Effector memory CD4-positive, alpha-beta T cell (primary cell): ENCODE measurements at regions not wholly inside any gene's neighbourhood (a gene's known extent, or its start where the extent isn't known, plus 50 kb on each side); places are given as distances from the start of the nearest gene placed in this dataset.

Source experiments
- DNase-seq, 3 donors: peaks; one replicate each; pipeline ENCODE4 v3.0.0-alpha.2; 2020
- H3K27ac ChIP-seq: 2 replicates; pipeline ENCODE4 v1.7.0; 2013; ENCODE audit warnings: mild to moderate bottlenecking, low read length, moderate library complexity; ENCODE audit not compliant: insufficient read depth, poor library complexity, severe bottlenecking
- H3K27me3 ChIP-seq: replicated peaks from 2 replicates; pipeline ENCODE4 v1.7.0; 2013; ENCODE audit warnings: mild to moderate bottlenecking, low read length; ENCODE audit not compliant: insufficient read depth, control insufficient read depth, poor library complexity, severe bottlenecking
- H3K36me3 ChIP-seq: 2 replicates; pipeline ENCODE4 v1.7.0; 2013; ENCODE audit warnings: mild to moderate bottlenecking, low read length, moderate library complexity; ENCODE audit not compliant: control insufficient read depth, insufficient read depth
- H3K4me1 ChIP-seq: 2 replicates; pipeline ENCODE4 v1.7.0; 2013; ENCODE audit warnings: low read length, mild to moderate bottlenecking; ENCODE audit not compliant: control insufficient read depth, insufficient read depth, poor library complexity, severe bottlenecking
- H3K4me3 ChIP-seq: 2 replicates; pipeline ENCODE4 v1.7.0; 2013; ENCODE audit warnings: low read length, low read depth, mild to moderate bottlenecking; ENCODE audit not compliant: insufficient read depth, poor library complexity, severe bottlenecking
- H3K9me3 ChIP-seq: 2 replicates; pipeline ENCODE4 v1.7.0; 2013; ENCODE audit warnings: mild to moderate bottlenecking, low read length, moderate library complexity; ENCODE audit not compliant: control insufficient read depth

GRCh38 chr7:85320699-85321476, 134.0 kb upstream of the SEMA3D start:
- DNase-seq = no peak
- H3K4me3 ChIP-seq = no peak overlapping the region

GRCh38 chr7:85316489-85316888, 129.6 kb upstream of the SEMA3D start:
- no peak for DNase-seq
- H3K4me1 ChIP-seq = no peaks in the 10 kb centered on the region
- H3K36me3 ChIP-seq = no peaks in the 10 kb centered on the region
- no peak overlapping the region for H3K4me3 ChIP-seq
- H3K9me3 ChIP-seq = no peaks in the 10 kb centered on the region
- H3K27me3 ChIP-seq = no peaks in the 10 kb centered on the region
- H3K27ac ChIP-seq = no peak overlapping the region

More at GRCh38 chr7:85320699-85321476, 134.0 kb upstream of the SEMA3D start:
- Histone ChIP-seq H3K4me1 (no peaks in the 10 kb centered on the region), H3K36me3 (no peaks in the 10 kb centered on the region), H3K27ac (no peak overlapping the region), H3K27me3 (no peaks in the 10 kb centered on the region), H3K9me3 (no peaks in the 10 kb centered on the region)

- no peak overlapping the region for H3K27ac ChIP-seq
- DNase-seq = no peak
- no peaks in the 10 kb centered on the region for H3K4me1 ChIP-seq
- H3K27me3 ChIP-seq = no peaks in the 10 kb centered on the region
- no peak overlapping the region for H3K4me3 ChIP-seq
- H3K36me3 ChIP-seq = no peaks in the 10 kb centered on the region
- no peaks in the 10 kb centered on the region for H3K9me3 ChIP-seq
Observed at GRCh38 chr7:85310301-85310700, 123.4 kb upstream of the SEMA3D start.

DNA sequence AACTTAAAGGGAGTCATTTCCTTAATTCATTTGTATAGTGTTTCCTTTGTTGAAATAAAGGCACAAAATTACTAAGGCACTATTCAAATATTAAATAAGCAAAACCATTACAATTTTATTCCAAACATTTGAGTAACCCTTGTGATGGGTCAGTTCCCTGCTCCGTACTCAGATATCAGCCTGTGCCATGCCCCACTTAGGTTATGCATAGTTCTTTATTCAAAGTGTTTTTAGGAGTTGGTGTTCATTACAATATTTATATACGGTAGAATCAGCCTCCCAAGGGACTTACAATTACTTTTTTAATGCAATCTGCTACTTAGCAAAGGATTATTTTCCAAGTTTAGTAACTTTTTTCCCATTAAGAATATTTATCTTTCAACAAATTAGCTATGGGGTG, 119.3 kb upstream of the SEMA3D start:
- Histone ChIP-seq H3K36me3 (no peaks in the 10 kb centered on the region), H3K27me3 (no peaks in the 10 kb centered on the region), H3K4me3 (no peak overlapping the region), H3K4me1 (no peaks in the 10 kb centered on the region), H3K27ac (no peak overlapping the region), H3K9me3 (no peaks in the 10 kb centered on the region)
- no peak for DNase-seq

DNA sequence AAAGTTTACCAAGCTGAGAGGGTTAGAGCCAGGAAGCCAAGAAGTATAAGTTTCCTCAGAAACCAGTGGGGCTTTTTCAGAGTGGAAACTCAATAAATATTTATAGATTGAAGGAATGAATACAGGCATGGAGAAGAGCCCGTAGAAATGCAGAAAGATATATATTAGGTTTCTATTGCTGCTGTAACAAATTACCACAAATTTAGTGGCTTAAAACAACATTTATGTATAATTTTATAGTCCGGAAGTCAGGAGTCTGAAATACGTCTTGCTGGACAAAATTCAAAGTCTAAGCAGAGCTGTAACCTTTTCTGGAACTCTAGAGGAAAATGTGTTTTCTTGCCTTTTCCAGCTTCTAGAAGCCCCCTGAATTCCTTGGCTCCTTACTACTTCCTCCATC, 107.3 kb upstream of the SEMA3D start:
- Histone ChIP-seq H3K27ac (no peak overlapping the region), H3K4me1 (no peaks in the 10 kb centered on the region), H3K27me3 (no peaks in the 10 kb centered on the region), H3K4me3 (no peak overlapping the region), H3K36me3 (no peaks in the 10 kb centered on the region), H3K9me3 (no peaks in the 10 kb centered on the region)
- DNase-seq = no peak

- Histone ChIP-seq H3K9me3 (no peaks in the 10 kb centered on the region), H3K27me3 (no peaks in the 10 kb centered on the region), H3K27ac (no peak overlapping the region), H3K36me3 (no peaks in the 10 kb centered on the region), H3K4me3 (no peak overlapping the region), H3K4me1 (no peaks in the 10 kb centered on the region)
- DNase-seq = no peak
Observed at GRCh38 chr7:85292908-85293576, 106.2 kb upstream of the SEMA3D start.

DNA sequence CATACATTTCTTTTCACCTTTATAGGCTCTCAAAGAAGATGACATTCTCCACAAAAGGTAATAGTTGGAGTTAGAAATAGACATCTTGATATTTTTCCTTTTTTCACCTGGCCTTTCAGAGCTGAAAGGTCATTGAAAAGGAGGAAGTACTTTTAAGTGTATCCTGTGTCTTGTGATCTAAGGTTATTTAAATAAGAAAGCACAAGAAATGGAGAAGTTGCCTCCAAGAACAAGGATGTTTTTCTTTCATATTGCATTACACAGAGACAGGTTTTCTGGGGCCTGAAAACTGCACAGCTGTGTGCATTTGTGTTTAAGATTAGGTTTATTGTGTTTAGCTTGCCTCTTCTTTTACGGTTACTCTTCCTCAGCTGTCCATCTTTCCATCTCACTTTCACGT, 103.4 kb upstream of the SEMA3D start:
- Histone ChIP-seq H3K4me3 (no peak overlapping the region), H3K27ac (no peak overlapping the region), H3K9me3 (no peaks in the 10 kb centered on the region), H3K4me1 (no peaks in the 10 kb centered on the region), H3K27me3 (no peaks in the 10 kb centered on the region), H3K36me3 (no peaks in the 10 kb centered on the region)
- DNase-seq = no peak

- Histone ChIP-seq H3K4me3 (no peak overlapping the region), H3K9me3 (no peaks in the 10 kb centered on the region), H3K27ac (no peak overlapping the region), H3K4me1 (no peaks in the 10 kb centered on the region), H3K36me3 (no peaks in the 10 kb centered on the region), H3K27me3 (no peaks in the 10 kb centered on the region)
- no peak for DNase-seq
Observed at GRCh38 chr7:85289279-85289678, 102.4 kb upstream of the SEMA3D start.

DNA sequence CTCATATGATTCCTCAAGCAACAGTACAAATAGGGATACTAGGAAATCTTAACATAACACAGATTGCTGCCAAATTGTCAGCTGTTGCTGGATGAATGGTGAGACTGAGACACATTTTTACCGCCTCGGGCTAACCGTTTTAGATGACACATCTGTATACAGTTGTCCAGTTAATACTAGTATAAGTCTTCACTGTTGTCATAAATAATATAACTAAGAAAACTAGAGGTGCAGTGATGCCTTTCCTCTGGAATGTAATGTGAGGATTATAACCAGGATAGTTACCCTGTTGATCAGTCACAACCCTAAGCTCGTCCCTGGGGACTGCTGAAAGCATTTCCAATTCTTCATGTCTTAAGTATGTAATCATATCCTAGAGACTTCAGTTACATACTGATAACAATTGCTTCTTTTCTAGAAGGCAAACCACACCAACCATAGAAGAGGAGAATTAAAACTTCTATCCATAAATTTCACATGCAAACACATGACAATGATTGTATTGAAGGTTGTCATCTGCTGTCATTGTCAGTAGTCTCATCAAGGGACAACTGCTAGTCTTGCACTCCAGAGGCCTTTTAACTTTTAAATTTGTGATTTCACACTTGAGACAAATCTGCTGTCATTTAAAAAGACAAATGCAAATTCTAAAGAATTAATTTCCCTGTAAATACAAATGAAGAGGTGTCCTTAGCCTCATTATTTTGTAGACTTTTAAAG, 100.4 kb upstream of the SEMA3D start:
- Histone ChIP-seq H3K36me3 (no peaks in the 10 kb centered on the region), H3K4me1 (no peaks in the 10 kb centered on the region), H3K9me3 (no peaks in the 10 kb centered on the region), H3K27ac (no peak overlapping the region), H3K4me3 (no peak overlapping the region), H3K27me3 (no peaks in the 10 kb centered on the region)
- DNase-seq = no peak

GRCh38 chr7:85286446-85286845, 99.6 kb upstream of the SEMA3D start:
- Histone ChIP-seq H3K4me1 (no peaks in the 10 kb centered on the region), H3K9me3 (no peaks in the 10 kb centered on the region), H3K36me3 (no peaks in the 10 kb centered on the region), H3K4me3 (no peak overlapping the region), H3K27me3 (no peaks in the 10 kb centered on the region), H3K27ac (no peak overlapping the region)
- DNase-seq = no peak
